HepG2 (cell line): ENCODE measurements at regions not wholly inside any gene's neighbourhood (a gene's known extent, or its start where the extent isn't known, plus 50 kb on each side); places are given as distances from the start of the nearest gene placed in this dataset.

Source experiments
- ATAC-seq: fragments of 200-7000 bp; cut with Tn5 transposase; 3 replicates; pipeline ENCODE4 v1.9.1; 2020; ENCODE audit warnings: mild to moderate bottlenecking, moderate library complexity
- BruUV-seq: library from RNA; stranded (reverse); fragments of 400-500 nt; replicated peaks from 2 replicates; lab custom pipeline; 2021; lab: Mats Ljungman, UMichigan
- CTCF ChIA-PET: fragments of 300-600 bp; formaldehyde crosslinking; extraction: SDS; loops from one replicate; lab custom pipeline; 2021; ENCODE audit warnings: low total read pairs, inconsistent platforms, low intra/inter-chr PET ratio; lab: Yijun Ruan, JAX
- POLR2A ChIA-PET: fragments of 350-600 bp; sonication (Branson Sonifier 250); formaldehyde crosslinking; loops from one replicate; lab custom pipeline; 2020; ENCODE audit warnings: antibody characterized with exemption, inconsistent platforms; lab: Yijun Ruan, JAX
- DNase-seq: peaks from one replicate; pipeline ENCODE4 v3.0.0-alpha.2; 2015; ENCODE audit warnings: low spot score
- FAIRE-seq: peaks from 3 replicates; lab custom pipeline; 2011; peaks lifted over from hg19 to GRCh38; lab: Jason Lieb, UNC
- H2AFZ ChIP-seq: one replicate; pipeline ENCODE4 v1.6.1; 2011; ENCODE audit warnings: low read length, inconsistent platforms
- H3K27ac ChIP-seq: fragments of 300-600 bp; 3 replicates; pipeline ENCODE4 v1.8.0; 2011; ENCODE audit warnings: mixed run types, mild to moderate bottlenecking, mixed read lengths, low read length, inconsistent platforms; ENCODE audit not compliant: insufficient read depth; ENCODE audit errors: extremely low read length
- H3K27me3 ChIP-seq, 2 experiments: fragments of 200-600 bp in 1 of 2; 2 replicates in 1 of 2; 3 replicates in 1 of 2; pipeline versions ENCODE4 v1.6.0 to v1.8.0; 2011; ENCODE audit warnings: low read length in 2 of 2, mild to moderate bottlenecking in 2 of 2, moderate library complexity in 2 of 2, inconsistent platforms in 1 of 2; ENCODE audit not compliant: insufficient read depth in 2 of 2, control insufficient read depth in 1 of 2
- H3K36me3 ChIP-seq, 2 experiments: fragments of 200-600 bp in 1 of 2; replicated peaks in 1 of 2; 2 replicates in 1 of 2; 3 replicates in 1 of 2; pipeline versions ENCODE4 v1.5.1 to v1.8.0; 2011; ENCODE audit warnings: low read length in 2 of 2, inconsistent platforms in 1 of 2; ENCODE audit not compliant: insufficient read depth in 2 of 2, control insufficient read depth in 1 of 2
- H3K4me1 ChIP-seq: 2 replicates; pipeline ENCODE4 v1.5.1; 2012; ENCODE audit warnings: low read length, inconsistent platforms; ENCODE audit not compliant: insufficient read depth
- H3K4me2 ChIP-seq: 2 replicates; pipeline ENCODE4 v1.6.0; 2011; ENCODE audit warnings: low read depth, low read length, inconsistent platforms
- H3K4me3 ChIP-seq, 3 experiments: fragments of 200-600 bp in 1 of 3; sonication (generic), shearing (Covaris generic) in 1 of 3; replicated peaks in 1 of 3; 2 replicates each; pipeline ENCODE4 v1.5.1; 2011 to 2016; ENCODE audit warnings: low read length in 3 of 3, inconsistent platforms in 2 of 3, low read depth in 2 of 3, mild to moderate bottlenecking in 2 of 3, control low read depth in 1 of 3, mixed read lengths in 1 of 3; ENCODE audit not compliant: insufficient read depth in 1 of 3
- H3K79me2 ChIP-seq: one replicate; pipeline ENCODE4 v1.6.1; 2011; ENCODE audit warnings: low read length, inconsistent platforms; ENCODE audit not compliant: insufficient read depth
- H3K9ac ChIP-seq: 2 replicates; pipeline ENCODE4 v1.6.0; 2011; ENCODE audit warnings: mild to moderate bottlenecking, low read depth, low read length, inconsistent platforms; ENCODE audit not compliant: insufficient read depth
- H3K9me3 ChIP-seq: 2 replicates; pipeline ENCODE4 v1.5.1; 2012; ENCODE audit warnings: mild to moderate bottlenecking, low read length
- H4K20me1 ChIP-seq: 2 replicates; pipeline ENCODE4 v1.6.0; 2011; ENCODE audit warnings: inconsistent platforms, mild to moderate bottlenecking, low read length, moderate library complexity; ENCODE audit not compliant: insufficient read depth
- ATF7 ChIP-seq, 2 experiments: fragments of 450-650 bp in 1 of 2; sonication (generic) in 1 of 2; formaldehyde crosslinking in 1 of 2; IDR thresholded peaks; 2 replicates each; pipeline versions ENCODE4 v1.4.0 to v1.6.1; 2016 to 2020; ENCODE audit warnings: antibody characterized with exemption in 1 of 2, mild to moderate bottlenecking in 1 of 2, missing genetic modification reagents in 1 of 2
- ELF3 ChIP-seq: IDR thresholded peaks from 2 replicates; pipeline ENCODE4 v1.6.1; 2016; ENCODE audit warnings: missing genetic modification reagents, missing compliant biosample characterization
- KLF16 ChIP-seq, 2 experiments: sonication (generic) in 1 of 2; formaldehyde crosslinking in 1 of 2; IDR thresholded peaks; 2 replicates each; pipeline versions ENCODE4 v1.6.1 to v1.8.0; 2016 to 2023; ENCODE audit warnings: missing genetic modification reagents in 2 of 2, missing compliant biosample characterization in 1 of 2
- PAF1 ChIP-seq: IDR thresholded peaks from 2 replicates; pipeline ENCODE4 v1.6.1; 2016; ENCODE audit warnings: missing genetic modification reagents, missing compliant biosample characterization
- TFAP4 ChIP-seq: sonication (generic); IDR thresholded peaks from 2 replicates; pipeline ENCODE4 v1.6.1; 2016; ENCODE audit warnings: low read depth, borderline replicate concordance
- ZBTB14 ChIP-seq: sonication (generic); formaldehyde crosslinking; IDR thresholded peaks from 2 replicates; pipeline ENCODE4 v1.4.0; 2020; ENCODE audit warnings: missing genetic modification reagents
- ZFP36L1 ChIP-seq: sonication (generic); formaldehyde crosslinking; IDR thresholded peaks from 2 replicates; pipeline ENCODE4 v1.8.0; 2022; ENCODE audit warnings: mild to moderate bottlenecking, missing genetic modification reagents, moderate library complexity
- ZNF138 ChIP-seq: sonication (generic); formaldehyde crosslinking; IDR thresholded peaks from 2 replicates; pipeline ENCODE4 v1.5.0; 2020; ENCODE audit warnings: mild to moderate bottlenecking, low read depth, missing genetic modification reagents
- ZNF7 ChIP-seq: IDR thresholded peaks from 2 replicates; pipeline ENCODE4 v1.6.1; 2016; ENCODE audit warnings: missing biosample characterization, missing genetic modification reagents
- WGBS: methylation state at CpG from one replicate; pipeline ENCODE4 v1.1.6; 2017; ENCODE audit warnings: low lambda C conversion rate; 5-methylcytosine and 5-hydroxymethylcytosine counted together
- in situ Hi-C: cut with HindIII; loops from 2 replicates; pipeline ENCODE4 v1.10.0; 2017; ENCODE audit warnings: low pct_unique_long_range_greater_than_20kb; ENCODE audit not compliant: extremely low pct_ligation_motif_present
- intact Hi-C: fragments of 100-400 bp; cut with micrococcal nuclease; formaldehyde crosslinking; loops from one replicate; pipeline ENCODE4 v1.10.0; 2022; ENCODE audit not compliant: unreplicated experiment

- Histone ChIP-seq H3K9me3 (no peaks in the 10 kb centered on the region), H2AFZ (no peak overlapping the region), H3K36me3 (no peaks in the 10 kb centered on the region), H3K27ac (no peak overlapping the region), H3K4me3 (no peak overlapping the region), H3K4me2 (no peak overlapping the region), H3K27me3 (no peaks in the 10 kb centered on the region), H3K9ac (no peak overlapping the region), H3K79me2 (no peaks in the 10 kb centered on the region), H3K4me1 (no peaks in the 10 kb centered on the region), H4K20me1 (no peaks in the 10 kb centered on the region)
- intact Hi-C loops = no loop called here
- no peak for ATAC-seq
- no peak for FAIRE-seq
- no peak for TF ChIP-seq TFAP4
- TF ChIP-seq ATF7 (IDR thresholded peaks at IDR 0.05) = peak; percentile 31; the same call in 1 of the 2 replicates
- no peak for TF ChIP-seq ATF7 (CRISPR knock-in tag; IDR thresholded peaks at IDR 0.05)
- CTCF ChIA-PET = no interaction called here
- no peak for DNase-seq
- 31% methylated on average over 6 of the region's 6 CpGs for WGBS
- in situ Hi-C loops = no loop called here
- POLR2A ChIA-PET = no interaction called here
- BruUV-seq = no TSS peak
These were observed 102.7 kb upstream of the SASH1 start for GRCh38 chr6:148239801-148240460.

- intact Hi-C loops = no loop called here
- CTCF ChIA-PET = no interaction called here
- Histone ChIP-seq H3K4me2 (no peak overlapping the region), H3K27me3 (no peaks in the 10 kb centered on the region), H3K9ac (no peak overlapping the region), H4K20me1 (no peaks in the 10 kb centered on the region), H3K36me3 (no peaks in the 10 kb centered on the region), H3K4me1 (no peaks in the 10 kb centered on the region), H3K4me3 (no peak overlapping the region), H2AFZ (no peak overlapping the region), H3K79me2 (no peaks in the 10 kb centered on the region), H3K9me3 (no peaks in the 10 kb centered on the region), H3K27ac (no peak overlapping the region)
- in situ Hi-C loops = no loop called here
- no peak for ATAC-seq
- no TSS peak for BruUV-seq
- WGBS = 80% methylated on average over 6 of the region's 6 CpGs
- FAIRE-seq = no peak
- POLR2A ChIA-PET = no interaction called here
- no peak for DNase-seq
- TF ChIP-seq ZFP36L1 (CRISPR knock-in tag) = no peak
- no peak for TF ChIP-seq ZNF7 (CRISPR knock-in tag)
- TF ChIP-seq PAF1 (CRISPR knock-in tag) = no peak
- TF ChIP-seq ZBTB14 (CRISPR knock-in tag) = no peak
- no peak for TF ChIP-seq KLF16 (CRISPR knock-in tag; IDR thresholded peaks at IDR 0.05)
- TF ChIP-seq ZNF138 = no peak
- no peak for TF ChIP-seq ELF3 (CRISPR knock-in tag)
These were observed 102.2 kb upstream of the SASH1 start for GRCh38 chr6:148240461-148240840.
